ENCODE measurements at regions not wholly inside any gene's neighbourhood (a gene's known extent, or its start where the extent isn't known, plus 50 kb on each side); places are given as distances from the start of the nearest gene placed in this dataset.

DNA sequence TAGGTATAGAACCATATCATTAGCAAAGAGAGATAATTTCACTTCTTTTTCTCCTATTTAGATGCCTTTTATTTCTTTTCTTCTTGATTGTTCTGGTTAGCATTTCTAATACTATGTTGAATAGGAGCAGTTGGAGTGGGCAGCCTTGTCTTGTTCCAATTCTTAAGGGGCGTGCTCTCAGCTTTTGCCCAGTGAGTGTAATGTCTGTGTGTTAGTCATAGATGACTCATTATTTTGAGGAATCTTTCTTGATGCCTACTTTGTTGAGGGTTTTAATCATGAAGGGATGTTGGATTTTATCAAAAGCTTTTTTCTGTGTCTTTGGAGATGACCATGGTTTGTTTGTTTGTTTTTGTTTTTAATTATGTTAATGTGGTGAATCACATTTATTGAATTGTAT, 1453.1 kb upstream of the SLC39A10 start:
- no peak for DNase-seq

DNA sequence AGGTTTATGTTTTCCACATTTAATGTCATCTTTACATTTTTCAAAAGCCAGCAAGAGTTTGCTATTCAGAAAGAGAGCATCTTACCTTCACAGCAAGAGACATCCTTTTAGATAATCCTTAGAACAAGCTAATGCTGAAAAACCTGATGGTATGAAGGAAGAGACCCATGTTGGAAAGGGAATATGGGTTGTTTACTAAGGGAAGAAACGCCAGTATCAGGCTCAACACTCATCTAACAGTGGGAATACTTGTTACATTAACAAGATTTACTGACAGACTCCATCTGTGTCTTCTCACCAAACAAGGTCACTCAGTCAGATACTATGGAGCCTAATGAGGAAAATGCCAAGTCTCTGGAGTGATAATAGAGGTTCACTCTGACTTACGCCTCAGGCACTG, 1474.1 kb upstream of the SLC39A10 start:
- no peak for DNase-seq

GRCh38 chr2:194176134-194176533, 1480.9 kb upstream of the SLC39A10 start:
- DNase-seq, result no peak

- peak; percentile 32 for DNase-seq
Observed at GRCh38 chr2:194166818-194167217, 1490.2 kb upstream of the SLC39A10 start.

- DNase-seq, result no peak
Observed at GRCh38 chr2:194155431-194155830, 1501.6 kb upstream of the SLC39A10 start.

- DNase-seq, result no peak
Observed at GRCh38 chr2:194151231-194151630, 1505.8 kb upstream of the SLC39A10 start.

- DNase-seq, result no peak
Observed at GRCh38 chr2:194135463-194135862, 1521.6 kb upstream of the SLC39A10 start.

DNA sequence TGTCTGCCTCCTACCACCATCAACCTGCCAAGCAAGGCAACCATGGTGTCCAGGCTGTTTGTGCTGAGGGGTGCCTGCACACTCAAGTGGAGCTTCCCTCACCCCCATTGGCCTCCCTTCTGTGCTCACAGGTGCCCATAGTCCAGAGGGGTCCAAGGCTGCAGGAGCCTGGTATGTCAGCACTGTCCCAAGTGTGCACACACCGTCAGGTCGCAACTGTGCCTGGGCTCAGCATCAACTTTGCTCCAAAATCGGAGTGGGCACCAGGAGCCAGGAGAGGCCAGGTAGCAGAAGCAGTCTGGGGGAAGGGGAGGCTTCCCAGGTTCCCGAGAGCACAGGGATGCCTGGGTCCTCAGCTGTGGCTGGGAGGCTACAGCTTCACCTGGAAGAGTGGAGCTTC, 1528.2 kb upstream of the SLC39A10 start:
- DNase-seq, result no peak

GRCh38 chr2:194126418-194126817, 1530.6 kb upstream of the SLC39A10 start:
- no peak for DNase-seq

DNA sequence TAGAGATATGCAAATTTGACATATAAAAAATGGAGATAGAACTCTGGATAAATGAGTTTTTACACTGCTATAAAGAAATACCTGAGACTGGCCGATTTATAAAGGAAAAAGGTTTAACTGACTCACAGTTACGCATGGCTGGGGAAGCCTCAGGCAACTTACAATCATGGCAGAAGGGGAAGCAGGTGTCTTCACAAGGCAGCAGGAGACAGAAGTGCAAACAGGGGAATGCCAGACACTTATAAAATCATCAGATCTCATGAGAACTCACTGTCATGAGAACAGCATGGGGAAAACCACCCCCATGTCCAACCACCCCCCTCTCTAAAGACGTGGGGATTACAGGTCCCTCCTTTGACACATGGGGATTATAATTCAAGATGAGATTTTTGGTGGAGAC, 1540.2 kb upstream of the SLC39A10 start:
- DNase-seq, result no peak

DNA sequence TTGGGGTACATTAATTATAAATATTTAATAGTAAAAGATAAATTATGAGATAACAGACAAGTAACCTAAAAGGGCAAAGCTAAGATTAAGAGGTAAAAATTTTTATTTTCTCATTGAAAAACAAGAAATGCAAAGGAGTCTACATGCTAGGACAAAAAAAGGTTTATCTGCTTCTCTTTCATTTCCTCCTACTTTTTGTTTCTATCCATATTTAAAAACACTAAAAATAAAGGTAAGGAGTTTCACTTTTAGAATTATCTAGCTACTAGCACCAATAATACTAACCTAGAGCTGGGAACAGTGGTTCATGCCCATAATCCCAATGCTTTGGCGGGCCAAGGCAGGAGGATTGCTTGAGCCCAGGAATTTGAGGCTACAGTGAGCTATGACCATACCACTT, 1551.7 kb upstream of the SLC39A10 start:
- DNase-seq, result no peak

DNA sequence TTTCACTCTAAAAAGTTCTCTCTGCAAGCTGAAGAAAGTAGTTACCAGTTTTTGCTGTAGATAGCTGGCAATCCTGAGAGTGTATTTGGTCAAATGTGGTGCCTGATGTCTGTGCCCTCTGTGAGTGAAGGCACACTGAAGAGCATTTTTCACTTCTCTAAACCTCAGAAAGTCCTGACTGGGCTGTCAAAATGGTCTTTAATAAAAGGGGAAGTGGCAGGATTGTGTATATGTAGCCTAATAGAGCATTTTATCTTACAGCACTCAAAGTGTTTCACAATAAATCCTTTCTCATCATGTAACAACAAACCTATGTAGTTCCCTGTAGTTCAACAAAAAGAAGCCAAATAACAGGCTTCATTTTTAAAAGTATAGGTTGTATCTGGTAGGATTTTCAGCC, 1552.3 kb upstream of the SLC39A10 start:
- no peak for DNase-seq

- no peak for DNase-seq
Observed at GRCh38 chr2:194103941-194104659, 1552.9 kb upstream of the SLC39A10 start.

DNA sequence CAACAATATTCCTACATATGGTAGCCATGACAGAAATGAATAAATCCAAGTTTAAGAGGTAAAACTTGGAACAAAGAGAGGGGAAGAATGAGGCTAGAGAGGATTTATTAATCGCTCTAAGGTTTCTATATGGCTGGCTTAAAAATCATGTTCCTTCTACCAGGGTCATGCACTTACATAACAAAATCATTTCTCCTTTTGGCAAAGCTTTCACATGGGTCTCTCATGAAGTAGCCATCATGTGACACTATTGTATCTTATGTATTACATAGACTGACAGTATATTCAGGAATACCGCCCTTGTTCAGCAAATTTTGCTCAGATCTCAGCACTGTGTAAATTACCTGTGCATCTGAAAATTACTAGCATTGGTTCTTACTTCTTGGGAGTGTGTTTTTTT, 1554.5 kb upstream of the SLC39A10 start:
- no peak for DNase-seq

GRCh38 chr2:194100201-194100600, 1556.8 kb upstream of the SLC39A10 start:
- DNase-seq, result no peak

- DNase-seq, result no peak
Observed at GRCh38 chr2:194096402-194096801, 1560.6 kb upstream of the SLC39A10 start.

DNA sequence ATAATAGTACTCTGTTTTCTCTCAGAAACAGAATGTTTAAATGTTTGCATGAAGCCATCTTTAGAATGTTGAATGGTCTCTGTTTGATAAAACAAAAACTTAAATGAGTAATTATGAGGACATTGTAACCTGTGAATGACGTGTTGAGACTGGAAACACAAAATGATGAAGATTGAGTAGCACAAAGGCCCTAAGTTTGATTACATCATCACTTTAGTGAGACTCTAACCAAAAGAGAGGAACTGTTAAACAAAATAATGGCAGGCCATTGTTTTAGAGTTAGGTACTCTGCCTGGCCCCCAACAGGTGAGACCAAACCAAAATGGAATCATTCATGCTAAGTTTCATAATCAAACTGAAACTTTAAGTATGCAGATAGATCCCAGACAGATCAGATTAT, 1561.7 kb upstream of the SLC39A10 start:
- DNase-seq, result no peak

GRCh38 chr2:194090251-194090905, 1566.6 kb upstream of the SLC39A10 start:
- no peak for DNase-seq

DNA sequence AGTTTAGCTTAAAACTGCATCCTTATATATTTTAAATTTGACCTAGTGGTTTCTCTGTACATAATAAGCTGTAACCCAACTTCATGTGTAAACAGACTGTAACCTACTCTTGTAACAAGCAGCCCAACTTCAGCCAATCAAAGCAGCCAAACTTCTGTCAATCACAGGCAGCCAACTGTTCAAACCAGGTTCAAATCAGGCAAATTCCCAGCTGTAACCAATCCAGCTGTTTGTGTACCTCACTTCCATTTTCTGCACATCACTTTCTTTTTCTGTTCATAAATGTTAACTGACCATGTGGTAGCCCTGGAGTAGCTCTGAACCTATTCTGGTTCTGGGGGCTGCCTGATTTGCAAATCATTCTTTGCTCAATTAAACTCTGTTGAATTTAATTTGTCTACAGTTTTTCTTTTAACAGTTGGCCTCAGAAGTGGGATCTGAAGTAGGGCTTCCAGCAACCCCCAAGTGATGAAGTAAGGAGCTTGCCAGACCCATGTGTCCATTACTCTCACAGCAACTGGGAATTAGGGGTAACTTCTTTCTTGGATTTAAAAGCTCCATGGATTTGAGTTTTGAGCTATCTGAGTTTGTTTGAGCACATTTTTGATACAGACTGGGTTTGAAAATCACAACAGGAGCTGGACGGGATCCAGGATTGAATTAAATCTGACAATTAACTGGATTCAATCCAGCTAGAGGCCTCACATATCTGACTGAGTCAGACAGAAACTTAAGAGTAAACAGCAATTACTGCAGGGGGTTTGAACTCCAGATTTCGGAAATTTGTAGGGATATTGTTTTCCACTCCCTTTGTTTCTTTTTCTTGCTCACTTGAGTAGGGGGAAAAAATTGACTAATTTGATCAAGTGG, 1569.7 kb upstream of the SLC39A10 start:
- no peak for DNase-seq

DNA sequence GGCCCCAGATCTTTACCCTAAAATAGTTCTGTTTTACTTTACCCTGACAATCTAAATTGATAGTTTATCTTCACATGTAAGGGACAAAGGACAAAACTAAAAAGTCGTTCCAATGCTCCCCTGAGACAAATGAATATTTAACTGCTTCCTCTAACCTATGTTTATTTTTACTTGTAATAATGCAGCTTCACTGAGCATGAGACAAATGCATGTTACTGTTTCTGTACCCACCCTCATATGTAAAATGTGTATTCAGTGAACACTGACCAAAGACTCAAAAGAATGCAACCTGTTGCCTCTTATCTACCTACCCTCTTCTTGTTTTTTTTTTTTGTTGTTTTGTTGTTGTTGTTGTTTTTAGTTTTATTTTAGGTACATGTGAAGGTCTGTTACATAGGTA, 1570.9 kb upstream of the SLC39A10 start:
- no peak for DNase-seq

GRCh38 chr2:194079989-194080388, 1577.0 kb upstream of the SLC39A10 start:
- no peak for DNase-seq

- no peak for DNase-seq
Observed at GRCh38 chr2:194077366-194077765, 1579.7 kb upstream of the SLC39A10 start.

DNA sequence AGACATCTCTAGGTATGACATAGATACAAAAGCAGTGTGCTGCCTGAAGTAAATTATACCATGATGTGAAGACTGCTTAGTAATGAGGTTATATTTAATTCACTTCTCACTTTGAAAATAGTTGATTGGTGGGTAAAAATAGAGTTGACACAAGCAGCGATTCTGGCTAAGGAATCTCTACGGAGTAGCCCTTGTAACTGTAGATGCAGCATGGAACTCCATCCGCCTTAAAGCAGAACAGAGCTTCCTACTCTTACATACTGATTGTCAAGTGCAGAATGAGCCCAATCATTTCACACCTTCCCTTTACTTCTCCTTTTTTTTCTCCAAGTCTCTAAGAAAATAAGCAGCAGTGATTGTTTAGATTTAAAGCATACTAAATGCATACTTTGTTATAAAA, 1594.6 kb upstream of the SLC39A10 start:
- DNase-seq, result no peak

DNA sequence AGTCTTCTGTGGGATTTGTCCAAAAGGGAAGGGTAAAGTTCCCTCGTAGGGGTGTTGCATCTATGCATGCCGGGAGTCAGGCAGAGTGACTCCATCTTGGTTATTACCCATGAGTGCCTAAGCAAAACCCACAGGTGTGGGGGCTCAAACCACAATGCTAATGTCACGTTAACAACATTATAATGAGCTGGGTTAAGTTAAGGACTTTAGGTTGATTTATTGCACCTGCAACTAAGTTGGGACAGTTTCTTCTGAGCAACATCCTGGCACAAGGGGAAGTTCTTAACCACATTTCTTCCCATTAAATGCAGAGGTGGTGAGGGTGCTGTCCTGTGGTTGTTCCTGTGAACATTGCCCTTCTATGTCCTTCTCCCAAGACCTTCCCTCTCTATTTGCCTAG, 1596.8 kb upstream of the SLC39A10 start:
- no peak for DNase-seq
